ENCODE measurements at regions not wholly inside any gene's neighbourhood (a gene's known extent, or its start where the extent isn't known, plus 50 kb on each side); places are given as distances from the start of the nearest gene placed in this dataset.

DNA sequence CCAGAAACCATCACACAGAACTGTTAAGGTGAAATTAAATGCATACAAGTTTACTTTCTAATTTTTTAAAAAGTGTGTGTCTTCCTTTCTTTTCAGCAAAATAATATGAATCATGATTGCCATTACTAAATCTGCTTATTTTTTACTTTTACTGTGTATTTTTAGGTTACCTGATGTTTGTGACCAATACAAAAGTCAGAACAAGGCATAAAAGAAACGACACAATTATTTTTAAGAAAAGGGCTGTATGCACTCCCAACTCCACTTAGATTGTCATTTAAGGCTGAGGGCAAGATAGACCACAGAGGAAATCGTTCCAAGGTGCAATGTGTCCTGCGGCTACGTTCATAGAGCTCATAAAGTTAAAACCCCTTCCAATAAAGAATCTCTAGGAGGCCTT is 797.0 kb downstream of the TDRD15 start (continued):
- TF ChIP-seq, protein P1, sequence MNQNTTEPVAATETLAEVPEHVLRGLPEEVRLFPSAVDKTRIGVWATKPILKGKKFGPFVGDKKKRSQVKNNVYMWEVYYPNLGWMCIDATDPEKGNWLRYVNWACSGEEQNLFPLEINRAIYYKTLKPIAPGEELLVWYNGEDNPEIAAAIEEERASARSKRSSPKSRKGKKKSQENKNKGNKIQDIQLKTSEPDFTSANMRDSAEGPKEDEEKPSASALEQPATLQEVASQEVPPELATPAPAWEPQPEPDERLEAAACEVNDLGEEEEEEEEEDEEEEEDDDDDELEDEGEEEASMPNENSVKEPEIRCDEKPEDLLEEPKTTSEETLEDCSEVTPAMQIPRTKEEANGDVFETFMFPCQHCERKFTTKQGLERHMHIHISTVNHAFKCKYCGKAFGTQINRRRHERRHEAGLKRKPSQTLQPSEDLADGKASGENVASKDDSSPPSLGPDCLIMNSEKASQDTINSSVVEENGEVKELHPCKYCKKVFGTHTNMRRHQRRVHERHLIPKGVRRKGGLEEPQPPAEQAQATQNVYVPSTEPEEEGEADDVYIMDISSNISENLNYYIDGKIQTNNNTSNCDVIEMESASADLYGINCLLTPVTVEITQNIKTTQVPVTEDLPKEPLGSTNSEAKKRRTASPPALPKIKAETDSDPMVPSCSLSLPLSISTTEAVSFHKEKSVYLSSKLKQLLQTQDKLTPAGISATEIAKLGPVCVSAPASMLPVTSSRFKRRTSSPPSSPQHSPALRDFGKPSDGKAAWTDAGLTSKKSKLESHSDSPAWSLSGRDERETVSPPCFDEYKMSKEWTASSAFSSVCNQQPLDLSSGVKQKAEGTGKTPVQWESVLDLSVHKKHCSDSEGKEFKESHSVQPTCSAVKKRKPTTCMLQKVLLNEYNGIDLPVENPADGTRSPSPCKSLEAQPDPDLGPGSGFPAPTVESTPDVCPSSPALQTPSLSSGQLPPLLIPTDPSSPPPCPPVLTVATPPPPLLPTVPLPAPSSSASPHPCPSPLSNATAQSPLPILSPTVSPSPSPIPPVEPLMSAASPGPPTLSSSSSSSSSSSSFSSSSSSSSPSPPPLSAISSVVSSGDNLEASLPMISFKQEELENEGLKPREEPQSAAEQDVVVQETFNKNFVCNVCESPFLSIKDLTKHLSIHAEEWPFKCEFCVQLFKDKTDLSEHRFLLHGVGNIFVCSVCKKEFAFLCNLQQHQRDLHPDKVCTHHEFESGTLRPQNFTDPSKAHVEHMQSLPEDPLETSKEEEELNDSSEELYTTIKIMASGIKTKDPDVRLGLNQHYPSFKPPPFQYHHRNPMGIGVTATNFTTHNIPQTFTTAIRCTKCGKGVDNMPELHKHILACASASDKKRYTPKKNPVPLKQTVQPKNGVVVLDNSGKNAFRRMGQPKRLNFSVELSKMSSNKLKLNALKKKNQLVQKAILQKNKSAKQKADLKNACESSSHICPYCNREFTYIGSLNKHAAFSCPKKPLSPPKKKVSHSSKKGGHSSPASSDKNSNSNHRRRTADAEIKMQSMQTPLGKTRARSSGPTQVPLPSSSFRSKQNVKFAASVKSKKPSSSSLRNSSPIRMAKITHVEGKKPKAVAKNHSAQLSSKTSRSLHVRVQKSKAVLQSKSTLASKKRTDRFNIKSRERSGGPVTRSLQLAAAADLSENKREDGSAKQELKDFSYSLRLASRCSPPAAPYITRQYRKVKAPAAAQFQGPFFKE (tag by site-specific recombination; IDR thresholded peaks at IDR 0.05; ENCODE audit: borderline replicate concordance): no peak
- TF ChIP-seq ZFP3 (tag by site-specific recombination; IDR thresholded peaks at IDR 0.05; ENCODE audit: low read depth) (no peak), ZNF133 (tag by site-specific recombination; IDR thresholded peaks at IDR 0.05) (no peak), ZNF280D (tag by site-specific recombination; IDR thresholded peaks at IDR 0.05) (no peak), ZNF626 (tag by site-specific recombination; IDR thresholded peaks at IDR 0.05) (no peak)

- CTCF ChIA-PET: no interaction called here
- H3K4me3 ChIP-seq (ENCODE audit: low read depth, low read length): no peak overlapping the region
- no peak for TF ChIP-seq ZNF701 (tag by site-specific recombination; IDR thresholded peaks at IDR 0.05)
- TF ChIP-seq, protein P2, sequence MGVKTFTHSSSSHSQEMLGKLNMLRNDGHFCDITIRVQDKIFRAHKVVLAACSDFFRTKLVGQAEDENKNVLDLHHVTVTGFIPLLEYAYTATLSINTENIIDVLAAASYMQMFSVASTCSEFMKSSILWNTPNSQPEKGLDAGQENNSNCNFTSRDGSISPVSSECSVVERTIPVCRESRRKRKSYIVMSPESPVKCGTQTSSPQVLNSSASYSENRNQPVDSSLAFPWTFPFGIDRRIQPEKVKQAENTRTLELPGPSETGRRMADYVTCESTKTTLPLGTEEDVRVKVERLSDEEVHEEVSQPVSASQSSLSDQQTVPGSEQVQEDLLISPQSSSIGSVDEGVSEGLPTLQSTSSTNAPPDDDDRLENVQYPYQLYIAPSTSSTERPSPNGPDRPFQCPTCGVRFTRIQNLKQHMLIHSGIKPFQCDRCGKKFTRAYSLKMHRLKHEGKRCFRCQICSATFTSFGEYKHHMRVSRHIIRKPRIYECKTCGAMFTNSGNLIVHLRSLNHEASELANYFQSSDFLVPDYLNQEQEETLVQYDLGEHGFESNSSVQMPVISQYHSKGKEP (tag by site-specific recombination; IDR thresholded peaks at IDR 0.05): no peak
- TF ChIP-seq ZNF112 (tag by site-specific recombination; IDR thresholded peaks at IDR 0.05): no peak
- no peak overlapping the region for H3K27ac ChIP-seq (ENCODE audit: extremely low read depth, low read depth, low read length)
- no peaks in the 10 kb centered on the region for H3K4me1 ChIP-seq (ENCODE audit: control insufficient read depth, insufficient read depth, low read length)
- no peaks in the 10 kb centered on the region for H3K9me3 ChIP-seq (ENCODE audit: control insufficient read depth, insufficient read depth, low read depth, low read length)
- POLR2A ChIA-PET: no interaction called here
- H3K36me3 ChIP-seq (ENCODE audit: control insufficient read depth in 2 of 2, insufficient read depth in 1 of 2, low read length in 2 of 2): no peaks in the 10 kb centered on the region
Observed at GRCh38 chr2:21924640-21925285, 801.0 kb downstream of the TDRD15 start.

DNA sequence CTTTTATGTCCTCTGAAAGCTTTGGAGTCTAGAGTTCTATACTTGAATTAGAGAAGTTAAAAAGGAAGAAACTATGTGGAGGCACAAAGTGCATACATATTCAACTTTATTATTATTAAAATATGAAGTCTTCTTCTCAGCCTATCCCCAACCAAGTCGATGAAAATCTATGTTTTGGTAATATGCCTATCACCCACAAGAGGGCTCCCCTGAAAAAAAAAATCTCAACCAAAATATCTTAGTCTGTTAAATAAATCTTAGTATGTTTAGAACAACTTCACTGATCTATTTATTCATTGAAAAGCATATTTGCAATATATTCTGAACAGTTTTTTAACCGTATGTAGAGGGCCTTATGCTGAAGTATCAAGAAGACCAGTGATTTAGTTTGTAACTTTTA is 804.5 kb downstream of the TDRD15 start:
- POLR2A ChIA-PET: no interaction called here
- no peaks in the 10 kb centered on the region for H3K36me3 ChIP-seq (ENCODE audit: control insufficient read depth in 2 of 2, insufficient read depth in 1 of 2, low read length in 2 of 2)
- H3K9me3 ChIP-seq (ENCODE audit: control insufficient read depth, insufficient read depth, low read depth, low read length): no peaks in the 10 kb centered on the region
- CTCF ChIA-PET: no interaction called here
- no peak overlapping the region for H3K4me3 ChIP-seq (ENCODE audit: low read depth, low read length)
- H3K27ac ChIP-seq (ENCODE audit: extremely low read depth, low read depth, low read length): no peak overlapping the region
- no peaks in the 10 kb centered on the region for H3K4me1 ChIP-seq (ENCODE audit: control insufficient read depth, insufficient read depth, low read length)
- no peak for TF ChIP-seq ZNF23 (tag by site-specific recombination; IDR thresholded peaks at IDR 0.05; ENCODE audit: borderline replicate concordance)
- no peak for TF ChIP-seq ZNF707 (tag by site-specific recombination; IDR thresholded peaks at IDR 0.05)
- no peak for TF ChIP-seq ZFP37 (tag by site-specific recombination; IDR thresholded peaks at IDR 0.05)
- TF ChIP-seq ZSCAN23 (tag by site-specific recombination; IDR thresholded peaks at IDR 0.05): no peak
- no peak for TF ChIP-seq OSR2 (tag by site-specific recombination; IDR thresholded peaks at IDR 0.05)
- TF ChIP-seq ZNF354C (tag by site-specific recombination; IDR thresholded peaks at IDR 0.05; ENCODE audit: borderline replicate concordance, low read depth): no peak
- no peak for TF ChIP-seq ZNF660 (tag by site-specific recombination; IDR thresholded peaks at IDR 0.05)
- TF ChIP-seq, protein P2 (tag by site-specific recombination; IDR thresholded peaks at IDR 0.05): no peak
- TF ChIP-seq MYNN (tag by site-specific recombination; IDR thresholded peaks at IDR 0.05; ENCODE audit: borderline replicate concordance): no peak
- TF ChIP-seq ZNF621 (tag by site-specific recombination; IDR thresholded peaks at IDR 0.05): no peak
- TF ChIP-seq IKZF3 (tag by site-specific recombination; IDR thresholded peaks at IDR 0.05): no peak
- no peak for TF ChIP-seq ZNF677 (tag by site-specific recombination; IDR thresholded peaks at IDR 0.05)
- TF ChIP-seq ZNF596 (tag by site-specific recombination; IDR thresholded peaks at IDR 0.05): no peak

Measured in HEK293 (cell line).